GM20431 (cell line): ENCODE measurements at regions not wholly inside any gene's neighbourhood (a gene's known extent, or its start where the extent isn't known, plus 50 kb on each side); places are given as distances from the start of the nearest gene placed in this dataset.
"Not testable (repeated sequence)": the region's sequence is repeated elsewhere in the genome, so short reads cannot be mapped to it uniquely, and the experiment has no call there.

Experiments used
- in situ Hi-C: fragments of 300-500 bp; cut with MseI, MboI; formaldehyde crosslinking; loops from one replicate; pipeline ENCODE4 v1.15.0; 2020; ENCODE audit warnings: low sequenced_read_pairs; ENCODE audit not compliant: unreplicated experiment

DNA sequence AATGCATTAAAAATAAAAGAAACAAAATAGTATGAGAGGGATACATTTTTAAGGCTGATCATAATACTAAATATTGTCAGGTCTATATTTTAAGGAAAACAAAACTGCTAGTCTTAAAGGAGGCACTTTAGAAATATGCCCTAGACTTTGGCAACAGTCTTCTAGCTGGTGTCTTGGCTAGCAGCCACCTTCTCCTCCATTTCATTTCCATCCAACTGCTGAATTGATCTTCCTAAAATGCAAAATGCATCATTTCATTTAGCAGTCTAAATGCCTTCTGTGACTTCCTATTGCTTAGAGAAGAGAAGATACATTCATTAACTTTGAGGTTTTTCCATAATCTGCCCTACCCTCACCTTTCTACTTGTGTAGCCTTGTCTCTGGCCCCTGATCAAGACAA lies 1404.1 kb downstream of the CDH11 start:
- in situ Hi-C loops = no loop called here

DNA sequence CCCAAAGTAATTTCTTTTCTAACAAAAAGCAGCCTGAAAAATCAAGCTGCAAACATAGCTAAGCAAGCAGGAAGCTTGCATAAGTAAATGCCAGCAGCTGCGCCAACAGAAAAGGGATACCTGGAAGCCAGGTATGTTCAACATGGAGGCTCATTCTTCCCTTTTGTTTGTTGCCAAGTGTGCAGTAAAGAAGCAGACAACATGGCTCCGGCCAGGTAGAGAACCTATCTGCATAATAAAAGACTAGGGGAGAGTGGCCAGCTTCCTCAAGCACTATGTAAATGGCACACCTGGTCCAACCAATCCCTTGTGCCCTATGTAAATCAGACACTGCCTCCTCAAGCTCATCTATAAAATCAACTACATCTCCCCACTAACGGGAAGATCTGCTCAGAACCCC lies 1407.0 kb downstream of the CDH11 start:
- in situ Hi-C loops = no loop called here

DNA sequence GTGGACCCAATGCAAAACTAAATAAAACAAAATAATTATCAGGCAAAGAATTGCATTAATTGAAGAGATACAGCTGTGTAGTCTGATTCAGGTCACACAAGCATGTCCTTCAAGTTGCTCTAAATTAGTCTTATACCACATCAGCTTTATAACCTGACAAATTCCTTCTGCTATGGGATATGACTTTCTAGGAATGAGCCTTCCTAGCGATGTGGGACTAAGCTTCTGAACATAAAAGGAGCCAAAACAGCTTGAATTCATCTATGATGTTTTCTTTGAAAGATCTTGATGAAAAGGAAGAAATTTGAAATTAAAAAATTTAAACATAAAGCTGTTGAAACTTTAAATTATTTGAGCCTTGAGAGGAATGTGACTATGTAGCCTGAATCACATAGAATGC lies 1409.1 kb downstream of the CDH11 start:
- in situ Hi-C loops = no loop called here

DNA sequence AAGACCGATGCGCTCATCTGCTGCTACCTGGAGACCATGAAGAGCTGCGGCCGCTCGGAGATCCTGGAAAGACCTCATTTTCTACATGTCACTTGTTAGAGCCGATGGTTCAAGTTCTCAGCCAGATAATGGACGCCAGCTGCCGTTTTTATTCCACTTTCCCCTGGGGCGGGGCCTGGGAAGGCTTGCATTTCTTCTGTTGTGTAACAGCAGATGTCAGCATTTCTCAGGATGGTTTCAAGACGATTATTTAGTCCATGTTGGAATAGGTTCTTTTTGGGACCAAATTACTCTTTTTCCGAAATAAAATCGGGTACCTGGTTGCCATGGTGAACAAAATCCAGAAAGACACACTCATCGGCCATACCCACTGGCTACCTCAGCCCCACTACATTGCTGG lies 1418.3 kb downstream of the CDH11 start:
- in situ Hi-C loops = no loop called here

DNA sequence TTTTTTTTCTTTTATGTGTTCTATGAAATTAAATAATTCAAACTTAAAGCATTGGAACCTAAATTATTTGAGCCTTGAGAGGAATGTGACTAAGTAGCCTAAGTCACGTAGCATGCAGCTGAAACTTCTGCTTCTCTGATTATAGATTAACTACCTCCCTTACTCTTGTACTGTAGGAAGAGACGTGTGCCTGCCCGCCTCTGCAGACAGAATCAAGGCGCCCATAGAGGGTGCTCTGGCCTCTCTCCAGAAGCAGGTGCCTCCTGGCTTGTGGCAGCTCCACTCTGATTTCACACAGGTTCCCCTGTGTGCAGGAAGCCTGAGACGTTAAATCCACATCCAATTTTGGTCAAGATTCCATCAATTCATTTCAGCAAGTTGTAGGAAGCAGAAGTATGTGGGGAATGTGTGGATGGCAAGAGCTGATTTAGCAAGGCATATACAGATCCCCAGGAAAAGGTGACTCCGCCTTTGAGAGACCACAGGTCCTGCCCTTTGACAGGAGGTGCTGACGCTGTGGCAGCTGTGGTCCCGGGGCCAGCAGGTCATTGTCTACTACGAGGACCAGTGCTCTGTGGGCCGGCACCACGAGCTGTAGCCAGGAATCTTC lies 1418.8 kb downstream of the CDH11 start:
- in situ Hi-C loops = no loop called here

DNA sequence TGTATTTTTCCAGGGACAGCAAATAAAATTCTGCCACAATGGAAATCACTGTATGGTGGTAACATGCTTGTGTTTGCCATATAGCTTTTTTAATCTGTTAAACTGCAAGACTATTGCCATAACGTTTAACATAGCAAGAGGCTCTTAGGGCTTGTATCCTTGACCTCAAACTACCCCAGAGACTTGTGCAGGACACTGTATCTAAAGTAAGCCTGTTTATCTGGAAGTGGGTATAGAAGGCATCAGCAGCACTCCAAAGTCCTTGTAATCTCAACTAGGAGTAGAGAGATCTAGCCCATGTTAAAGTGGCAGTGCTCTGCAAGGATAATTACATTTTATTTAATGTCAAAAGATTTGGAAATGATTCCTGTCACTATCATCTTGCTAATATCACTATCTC lies 1424.1 kb downstream of the CDH11 start:
- in situ Hi-C loops = no loop called here

DNA sequence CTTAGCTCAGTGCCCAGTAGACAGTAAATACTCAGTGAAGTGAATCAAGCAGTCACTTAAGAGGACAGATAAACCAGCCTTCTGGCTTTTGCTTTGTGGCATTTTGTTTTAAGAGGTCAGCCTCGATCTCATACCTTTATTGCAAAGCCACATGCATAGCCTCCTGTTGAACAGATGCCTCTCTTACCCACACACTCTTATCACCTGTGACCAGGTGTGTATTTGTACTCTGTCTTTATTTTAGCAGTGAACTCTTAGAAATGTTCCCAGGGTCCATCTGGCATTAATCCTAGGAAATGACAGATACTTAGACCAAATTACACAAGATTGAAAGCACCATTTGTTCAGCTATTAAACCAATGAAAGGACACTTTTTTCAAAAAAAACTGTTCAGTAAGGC lies 1426.5 kb downstream of the CDH11 start:
- in situ Hi-C loops = no loop called here

DNA sequence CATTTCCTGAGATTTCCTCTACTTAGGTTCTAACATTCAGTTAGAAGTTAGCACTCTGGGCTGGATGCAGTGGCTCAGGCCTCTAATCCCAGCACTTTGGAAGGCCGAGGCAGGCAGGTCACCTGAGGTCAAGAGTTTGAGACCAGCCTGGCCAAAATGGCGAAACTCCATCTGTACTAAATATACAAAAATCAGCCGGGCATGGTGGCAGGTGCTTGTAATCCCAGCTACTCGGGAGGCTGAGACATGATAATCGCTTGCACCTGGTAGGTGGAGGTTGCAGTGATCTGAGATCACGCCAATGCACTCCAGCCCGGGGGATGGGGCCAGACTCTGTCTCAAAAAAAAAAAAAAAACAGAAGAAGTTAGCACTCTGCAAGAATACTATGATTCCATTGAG lies 1430.9 kb downstream of the CDH11 start:
- in situ Hi-C loops = no loop called here

DNA sequence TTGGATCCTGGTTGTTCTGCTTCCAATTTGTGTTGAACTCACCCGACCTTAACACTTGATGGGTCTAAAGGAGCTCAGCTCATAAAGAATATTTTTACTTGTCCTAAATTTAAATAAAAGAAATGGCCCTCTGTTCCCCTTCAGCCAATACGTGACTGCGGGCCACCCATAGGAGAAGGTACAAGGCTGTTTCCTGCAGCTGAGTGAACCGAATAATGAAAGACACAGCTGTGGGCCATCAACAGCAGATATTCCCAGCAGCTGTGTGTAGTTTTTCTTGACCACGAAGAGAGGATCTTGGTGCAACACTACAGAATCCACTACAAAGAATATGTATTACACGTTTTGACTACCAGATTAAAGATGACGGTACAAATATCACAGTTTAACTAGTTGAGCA lies 1431.6 kb downstream of the CDH11 start:
- in situ Hi-C loops = no loop called here

DNA sequence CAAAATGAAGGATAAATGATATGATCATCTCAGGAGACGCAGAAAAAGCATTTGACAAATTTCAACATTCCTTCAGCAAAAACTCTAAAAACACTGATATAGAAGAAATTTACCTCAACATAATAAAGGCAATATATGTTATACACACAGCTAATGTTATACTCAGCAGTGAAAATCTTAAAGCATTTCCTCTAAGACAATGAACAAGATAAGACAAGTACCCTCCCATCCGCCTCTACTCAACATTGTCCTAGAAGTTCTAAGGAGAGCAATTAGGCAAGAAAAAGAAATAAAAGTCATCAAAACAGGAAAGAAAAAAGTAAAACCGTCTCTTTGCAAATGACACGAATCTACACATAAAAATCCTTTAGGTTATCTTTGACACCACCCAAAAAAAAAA lies 1432.8 kb downstream of the CDH11 start:
- in situ Hi-C loops = no loop called here

DNA sequence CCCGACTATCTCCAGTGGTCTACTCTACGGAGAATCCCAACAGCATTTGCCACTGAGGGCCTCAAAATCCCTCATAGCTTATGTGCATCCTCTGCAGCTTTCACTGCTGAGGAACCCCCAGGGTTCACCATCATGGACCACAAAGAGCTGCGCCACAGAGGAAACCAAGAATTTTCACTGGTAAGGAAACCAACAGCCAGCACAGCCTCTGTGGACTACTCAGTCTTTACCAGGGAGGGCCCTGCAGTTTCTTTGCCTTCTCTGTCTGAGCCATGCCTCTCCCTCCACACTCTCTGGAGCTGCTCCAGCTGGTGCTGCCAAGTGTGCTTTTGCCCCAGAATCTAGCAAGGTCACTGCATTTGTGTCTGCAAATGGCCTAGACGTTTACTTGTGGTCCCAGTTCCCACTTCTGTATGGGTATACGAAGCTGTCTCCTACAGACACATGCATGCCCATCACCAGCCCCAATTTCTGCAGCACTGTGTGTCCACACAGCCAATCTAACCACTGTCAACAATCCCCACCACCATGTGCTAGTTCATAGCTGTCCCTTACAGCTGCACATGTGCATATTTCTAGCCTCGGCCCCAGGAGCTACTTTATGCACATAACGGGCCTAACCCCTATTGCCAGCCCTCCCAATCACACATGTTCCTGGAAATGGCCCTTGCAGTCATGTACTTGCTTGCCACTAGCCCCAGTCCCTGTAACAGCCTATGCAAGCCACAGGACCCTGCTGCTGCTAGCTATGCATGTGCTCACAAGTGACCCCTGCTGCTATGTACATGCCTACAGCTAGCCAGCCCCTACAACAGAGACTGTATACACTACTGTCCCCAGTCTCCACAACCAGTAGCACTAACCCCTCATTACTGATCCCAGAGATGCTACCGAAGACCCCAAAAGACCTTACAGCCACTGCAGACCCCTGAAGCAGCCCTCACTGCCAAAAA lies 1437.4 kb downstream of the CDH11 start:
- in situ Hi-C loops = no loop called here

DNA sequence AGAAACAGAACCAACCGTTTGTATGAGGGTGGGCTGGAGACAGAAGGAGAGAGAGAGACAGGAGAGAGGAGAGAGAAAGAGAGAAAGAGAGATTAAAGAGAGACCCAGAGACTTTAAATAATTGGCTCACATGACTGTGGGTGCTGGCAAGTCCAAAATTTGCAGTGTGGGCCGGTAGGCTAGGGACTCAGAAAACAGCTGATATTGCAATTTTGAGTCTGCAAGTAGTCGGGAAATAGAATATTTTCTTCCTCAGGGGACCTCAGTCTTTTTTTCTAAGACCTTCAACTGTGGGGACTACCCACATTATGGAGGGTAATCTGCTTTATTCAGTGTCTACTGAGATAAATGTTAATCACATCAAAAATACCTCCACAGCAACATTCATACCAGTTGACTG lies 1439.0 kb downstream of the CDH11 start:
- in situ Hi-C loops = no loop called here

DNA sequence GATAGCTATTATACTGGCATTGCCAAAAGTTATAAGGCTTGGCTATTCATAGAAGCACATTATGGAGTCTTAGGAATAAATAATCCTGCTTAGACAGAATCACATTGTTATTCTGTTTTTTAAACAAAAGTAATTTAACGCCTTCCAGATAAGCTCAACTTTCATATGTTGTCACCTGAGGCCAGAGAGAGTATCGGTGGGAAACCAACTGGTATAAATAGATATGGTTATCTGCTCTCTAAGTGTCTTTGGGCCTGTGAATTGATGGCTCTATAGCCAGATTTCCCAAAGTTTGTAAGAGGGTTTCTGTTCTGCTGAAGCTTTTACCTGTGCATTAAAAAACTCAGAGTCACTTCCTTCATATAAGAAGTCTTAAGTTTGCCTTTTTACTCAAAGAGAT lies 1449.4 kb downstream of the CDH11 start:
- in situ Hi-C loops = no loop called here

DNA sequence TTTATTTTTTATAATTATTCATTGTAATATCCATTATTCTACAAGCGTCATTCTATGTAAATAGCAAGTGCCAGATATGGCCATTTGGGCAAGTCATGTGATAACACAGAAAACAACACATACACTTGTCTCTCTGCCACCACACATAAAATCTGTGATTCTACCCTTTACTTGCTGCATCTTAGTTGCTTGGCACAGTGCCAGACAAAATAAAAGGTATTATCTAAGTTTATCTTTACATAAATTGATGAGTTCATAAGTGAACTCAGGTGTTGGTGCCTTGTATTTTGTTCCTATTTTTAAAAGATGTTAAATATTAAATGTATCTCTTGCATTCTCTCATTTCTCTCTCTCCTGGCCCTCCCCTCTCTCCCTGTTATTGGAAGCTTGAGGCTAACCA lies 1458.7 kb downstream of the CDH11 start:
- in situ Hi-C loops = no loop called here

DNA sequence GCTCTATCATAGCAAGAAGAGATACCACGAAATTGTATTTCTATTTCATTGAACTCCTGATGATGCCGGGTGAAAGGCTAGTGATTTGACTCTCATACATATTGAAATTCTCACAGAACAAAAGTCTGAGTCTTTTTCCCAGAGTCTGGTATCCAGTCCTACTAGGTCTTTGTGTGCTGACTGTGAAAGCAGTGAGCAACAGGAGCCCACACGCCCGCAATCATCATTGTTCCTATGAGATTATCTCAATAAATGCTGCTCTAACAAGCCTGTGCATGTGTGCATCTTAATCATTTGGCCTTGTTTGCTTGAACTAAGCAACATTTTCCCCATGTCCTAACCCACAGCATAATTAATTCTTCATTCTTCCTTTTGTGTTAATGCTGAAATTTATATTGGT lies 1466.0 kb downstream of the CDH11 start:
- in situ Hi-C loops = no loop called here

DNA sequence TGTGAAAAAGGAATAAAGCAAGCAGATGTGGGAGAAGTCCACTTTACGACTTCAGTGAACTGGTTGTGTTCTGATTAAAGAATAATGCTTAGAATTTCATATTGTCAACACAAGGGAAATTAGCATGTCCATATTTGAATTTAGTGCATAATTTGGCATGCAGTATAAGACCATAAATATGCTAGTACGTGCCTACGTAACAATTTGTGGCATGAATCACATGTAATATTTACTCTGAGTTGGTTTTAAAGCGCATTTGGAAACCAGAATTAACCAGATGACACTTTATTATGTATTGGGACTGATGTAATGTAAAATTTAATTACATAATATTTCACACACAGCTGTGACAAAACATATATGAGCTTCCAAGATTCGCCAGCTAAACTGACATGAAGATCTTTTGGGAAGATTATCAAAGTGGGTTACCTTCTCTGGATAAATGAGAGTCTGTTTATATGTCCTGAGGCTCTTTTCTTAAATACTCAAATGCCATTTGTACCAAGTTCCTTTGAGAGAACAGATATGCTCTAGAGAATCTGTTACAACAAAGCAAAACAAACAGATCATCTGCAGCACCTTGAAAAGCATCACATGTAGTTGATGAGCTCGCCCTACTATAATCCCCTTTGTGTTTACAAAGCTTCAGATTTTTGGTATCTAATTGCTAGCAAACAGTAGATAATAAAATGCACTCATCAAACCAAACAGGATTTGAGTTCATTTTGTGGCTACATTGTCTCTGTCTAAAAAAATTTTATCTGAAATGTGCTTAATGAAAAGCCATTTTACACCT lies 1468.6 kb downstream of the CDH11 start:
- in situ Hi-C loops = no loop called here

DNA sequence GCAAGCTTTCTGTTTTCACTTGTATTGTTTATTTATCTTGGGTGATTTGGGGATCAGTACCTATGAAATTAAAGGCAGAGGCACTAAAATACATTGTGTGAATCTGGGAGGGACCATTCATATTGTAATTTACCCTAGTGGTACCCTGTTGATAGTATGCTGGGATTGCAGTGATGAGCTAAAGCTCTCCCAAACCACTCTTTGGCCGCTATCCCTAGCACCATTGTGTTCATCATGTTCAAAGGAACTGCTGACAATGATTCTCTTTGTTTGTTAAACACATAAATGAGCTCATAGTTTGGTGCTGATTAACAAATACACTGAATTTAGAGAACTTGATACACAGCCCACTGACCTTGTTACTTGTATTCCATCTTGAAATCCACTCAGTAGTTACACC lies 1469.8 kb downstream of the CDH11 start:
- in situ Hi-C loops = no loop called here

DNA sequence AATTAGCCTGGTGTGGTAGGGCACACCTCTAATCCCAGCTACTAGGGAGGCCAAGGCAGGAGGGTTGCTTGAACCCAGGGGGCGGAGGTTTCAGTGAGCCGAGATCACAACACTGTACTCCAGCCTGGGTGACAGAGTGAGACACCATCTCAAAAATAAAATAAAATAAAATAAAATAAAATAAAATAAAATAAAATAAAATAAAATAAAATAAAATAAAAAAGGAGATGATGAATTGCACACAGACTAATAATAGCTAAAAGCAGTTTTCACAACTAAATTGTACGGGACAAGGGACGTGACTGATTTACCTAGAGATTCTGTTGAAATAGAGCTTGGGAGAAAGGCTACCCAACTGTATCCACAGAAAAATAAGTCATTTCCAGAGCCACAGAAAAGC lies 1471.3 kb downstream of the CDH11 start:
- in situ Hi-C loops = no loop called here

DNA sequence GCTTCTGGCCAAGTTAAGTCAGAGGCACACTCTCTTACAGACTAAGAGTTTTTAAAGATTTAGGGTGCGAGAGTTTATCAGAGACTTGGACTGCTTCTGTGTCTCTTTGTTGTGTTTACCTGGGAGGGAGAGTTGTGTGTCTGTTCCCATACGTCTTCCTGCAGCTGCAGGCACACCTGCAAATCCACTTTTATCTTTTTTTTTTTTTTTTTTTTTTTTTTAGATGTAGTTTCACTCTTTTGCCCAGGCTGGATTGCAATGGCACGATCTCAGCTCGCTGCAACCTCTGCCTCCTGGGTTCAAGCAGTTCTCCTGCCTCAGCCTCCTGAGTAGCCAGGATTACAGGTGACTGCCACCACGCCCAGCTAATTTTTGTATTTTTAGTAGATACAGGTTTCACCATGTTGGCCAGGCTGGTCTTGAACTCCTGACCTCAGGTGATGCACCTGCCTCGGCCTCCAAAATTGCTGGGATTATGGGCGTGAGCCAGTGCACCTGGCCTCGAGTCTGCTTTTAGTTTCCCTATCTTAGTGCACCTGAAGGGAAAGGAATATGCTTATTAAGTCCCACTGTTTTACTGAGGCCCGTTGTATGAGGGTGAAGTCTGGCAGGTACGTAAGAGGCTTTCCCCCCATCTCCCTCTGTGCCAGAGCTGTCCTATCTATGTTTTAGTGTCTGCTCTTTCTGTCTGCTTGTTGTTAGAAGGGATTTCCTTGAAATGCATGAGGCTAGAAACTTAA lies 1488.0 kb downstream of the CDH11 start:
- in situ Hi-C loops = not testable (repeated sequence)

DNA sequence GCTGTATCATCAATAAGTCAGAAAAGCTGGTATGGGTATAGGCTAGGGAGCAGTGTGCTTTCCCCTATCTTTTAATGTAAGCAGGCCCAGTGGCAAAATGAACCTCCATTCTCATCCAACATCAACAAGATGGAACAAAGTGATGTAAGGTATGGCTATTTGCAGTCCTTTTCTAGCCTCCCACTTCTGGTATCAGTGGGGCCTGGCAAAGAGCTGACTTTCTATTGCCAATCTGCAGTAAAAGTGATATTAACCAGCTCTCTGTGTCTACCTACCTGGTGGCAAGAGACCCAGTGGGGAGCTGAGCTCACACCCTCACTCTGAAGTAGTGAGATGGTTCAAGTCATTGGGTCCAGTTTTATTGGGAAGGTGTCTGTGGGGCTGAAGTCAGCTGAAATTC lies 1492.6 kb downstream of the CDH11 start:
- in situ Hi-C loops = no loop called here
